ENCODE measurements at regions not wholly inside any gene's neighbourhood (a gene's known extent, or its start where the extent isn't known, plus 50 kb on each side); places are given as distances from the start of the nearest gene placed in this dataset.

DNA sequence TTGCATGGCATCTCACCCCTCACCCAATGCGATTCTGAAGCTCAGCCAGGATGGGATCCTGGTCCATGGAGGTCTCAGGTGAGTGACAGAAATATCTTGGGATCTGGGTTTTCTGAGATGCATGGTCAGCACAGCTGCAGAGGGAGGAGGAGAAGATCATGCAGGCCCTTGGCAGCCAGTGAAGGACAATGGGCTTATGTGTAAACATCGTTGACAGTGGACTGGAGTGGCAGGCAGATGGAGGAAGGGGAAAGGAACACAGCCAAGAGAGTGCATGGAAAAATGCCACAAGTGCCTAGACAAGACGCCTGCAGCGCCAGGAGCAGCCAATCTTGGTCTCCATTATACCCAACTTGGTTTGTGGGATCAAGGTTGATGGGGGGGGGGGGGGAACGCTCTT, 347.9 kb downstream of the MCTP2 start:
- Histone ChIP-seq H3K27me3 (no peaks in the 10 kb centered on the region), H3K9me3 (no peaks in the 10 kb centered on the region), H3K4me3 (no peak overlapping the region), H3K4me1 (no peaks in the 10 kb centered on the region), H3K27ac (no peak overlapping the region), H3K36me3 (no peaks in the 10 kb centered on the region)
- TF ChIP-seq, protein P1, sequence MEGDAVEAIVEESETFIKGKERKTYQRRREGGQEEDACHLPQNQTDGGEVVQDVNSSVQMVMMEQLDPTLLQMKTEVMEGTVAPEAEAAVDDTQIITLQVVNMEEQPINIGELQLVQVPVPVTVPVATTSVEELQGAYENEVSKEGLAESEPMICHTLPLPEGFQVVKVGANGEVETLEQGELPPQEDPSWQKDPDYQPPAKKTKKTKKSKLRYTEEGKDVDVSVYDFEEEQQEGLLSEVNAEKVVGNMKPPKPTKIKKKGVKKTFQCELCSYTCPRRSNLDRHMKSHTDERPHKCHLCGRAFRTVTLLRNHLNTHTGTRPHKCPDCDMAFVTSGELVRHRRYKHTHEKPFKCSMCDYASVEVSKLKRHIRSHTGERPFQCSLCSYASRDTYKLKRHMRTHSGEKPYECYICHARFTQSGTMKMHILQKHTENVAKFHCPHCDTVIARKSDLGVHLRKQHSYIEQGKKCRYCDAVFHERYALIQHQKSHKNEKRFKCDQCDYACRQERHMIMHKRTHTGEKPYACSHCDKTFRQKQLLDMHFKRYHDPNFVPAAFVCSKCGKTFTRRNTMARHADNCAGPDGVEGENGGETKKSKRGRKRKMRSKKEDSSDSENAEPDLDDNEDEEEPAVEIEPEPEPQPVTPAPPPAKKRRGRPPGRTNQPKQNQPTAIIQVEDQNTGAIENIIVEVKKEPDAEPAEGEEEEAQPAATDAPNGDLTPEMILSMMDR (IDR thresholded peaks at IDR 0.05): no peak
- no peak for TF ChIP-seq EP300 (IDR thresholded peaks at IDR 0.05)
- no peak for TF ChIP-seq POLR2A (IDR thresholded peaks at IDR 0.05)
- TF ChIP-seq POLR2AphosphoS5 (IDR thresholded peaks at IDR 0.05): no peak
- intact Hi-C loops (cut with DNase I): no loop called here
- WGBS, 2 donors: 77 to 78% methylated on average over 5 of the region's 5 CpGs
- DNase-seq: no peak

DNA sequence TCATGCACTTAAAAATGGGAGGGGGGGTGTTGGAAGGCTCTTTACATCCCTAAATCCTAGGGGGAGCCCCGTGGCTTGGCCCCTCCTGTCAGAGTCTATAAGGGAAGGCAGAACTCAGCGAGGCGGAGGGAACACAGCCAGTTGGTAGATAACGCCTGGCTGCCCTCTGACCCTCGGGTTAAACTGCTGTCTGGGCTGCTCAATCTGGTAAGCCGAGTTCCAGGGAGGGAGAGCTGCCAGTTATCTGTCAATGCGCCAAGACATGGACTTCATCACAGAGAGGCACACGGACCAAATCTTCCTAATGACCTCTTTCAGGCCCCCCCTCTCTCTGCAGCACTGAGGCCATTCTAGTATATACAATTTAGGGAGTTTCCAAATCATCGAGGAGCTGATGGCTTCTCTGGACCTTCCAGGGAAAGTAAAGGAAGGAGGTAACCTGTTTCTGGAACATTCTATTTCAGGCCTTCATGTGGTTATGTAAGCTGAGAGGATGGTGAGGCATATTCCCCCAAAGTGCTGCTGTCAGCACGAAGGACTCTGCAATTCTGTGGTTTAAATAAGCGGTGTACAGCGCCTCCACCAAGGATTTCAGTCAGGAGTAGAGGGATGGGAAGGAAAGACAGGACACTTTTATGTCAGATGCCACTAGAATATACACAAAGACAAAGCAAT, 349.0 kb downstream of the MCTP2 start:
- Histone ChIP-seq H3K9me3 (no peaks in the 10 kb centered on the region), H3K36me3 (no peaks in the 10 kb centered on the region), H3K27ac (no peak overlapping the region), H3K27me3 (no peaks in the 10 kb centered on the region), H3K4me1 (no peaks in the 10 kb centered on the region), H3K4me3 (no peak overlapping the region)
- intact Hi-C loops (cut with DNase I): no loop called here
- 56 to 65% methylated on average over 12 of the region's 12 CpGs for WGBS, 2 donors
- TF ChIP-seq POLR2A (IDR thresholded peaks at IDR 0.05) (no peak), POLR2AphosphoS5 (IDR thresholded peaks at IDR 0.05) (no peak), EP300 (IDR thresholded peaks at IDR 0.05) (no peak)
- TF ChIP-seq, protein P1 (IDR thresholded peaks at IDR 0.05): no peak
- no peak for DNase-seq

DNA sequence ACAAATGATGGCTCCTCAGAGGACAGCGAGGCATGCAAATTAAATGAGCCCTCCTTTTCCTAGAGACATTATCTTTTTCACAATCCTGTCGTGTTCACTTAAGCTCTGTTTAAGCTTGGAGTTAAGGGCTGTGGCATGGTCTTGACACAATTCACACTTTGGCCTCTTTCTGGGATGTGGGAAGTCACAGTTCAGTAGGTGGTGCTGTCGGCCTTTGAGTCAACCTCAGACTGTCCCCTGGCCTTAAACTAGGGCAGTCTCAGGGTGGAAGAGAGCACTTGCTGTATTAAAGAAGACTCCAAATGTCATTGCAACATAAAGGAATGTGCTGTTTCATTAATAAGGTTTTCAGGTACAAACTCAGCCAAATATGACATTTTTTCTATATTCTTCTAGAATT, 351.0 kb downstream of the MCTP2 start:
- DNase-seq: peak; percentile 70
- TF ChIP-seq, protein P1 (IDR thresholded peaks at IDR 0.05): no peak
- no peak for TF ChIP-seq POLR2AphosphoS5 (IDR thresholded peaks at IDR 0.05)
- no peak for TF ChIP-seq POLR2A (IDR thresholded peaks at IDR 0.05)
- no peak for TF ChIP-seq EP300 (IDR thresholded peaks at IDR 0.05)
- Histone ChIP-seq H3K27ac (no peak overlapping the region), H3K4me1 (no peaks in the 10 kb centered on the region), H3K27me3 (no peaks in the 10 kb centered on the region), H3K9me3 (no peaks in the 10 kb centered on the region), H3K4me3 (no peak overlapping the region), H3K36me3 (no peaks in the 10 kb centered on the region)
- 36 to 38% methylated on average over 3 of the region's 3 CpGs for WGBS, 2 donors
- intact Hi-C loops (cut with DNase I): no loop called here

GRCh38 chr15:94584833-94585244, 353.5 kb downstream of the MCTP2 start:
- H3K9me3 ChIP-seq: no peaks in the 10 kb centered on the region
- intact Hi-C loops (cut with DNase I): no loop called here
- no peaks in the 10 kb centered on the region for H3K27me3 ChIP-seq
- no peak for DNase-seq
- no peaks in the 10 kb centered on the region for H3K36me3 ChIP-seq
- TF ChIP-seq POLR2A (IDR thresholded peaks at IDR 0.05) (no peak), EP300 (IDR thresholded peaks at IDR 0.05) (no peak), POLR2AphosphoS5 (IDR thresholded peaks at IDR 0.05) (no peak)
- TF ChIP-seq, protein P1 (IDR thresholded peaks at IDR 0.05): no peak
- no peaks in the 10 kb centered on the region for H3K4me1 ChIP-seq
- no peak overlapping the region for H3K4me3 ChIP-seq
- no peak overlapping the region for H3K27ac ChIP-seq
- 34 to 65% methylated on average over 11 of the region's 11 CpGs for WGBS, 2 donors

GRCh38 chr15:94586099-94586498, 354.7 kb downstream of the MCTP2 start:
- H3K4me3 ChIP-seq: no peak overlapping the region
- H3K27ac ChIP-seq: no peak overlapping the region
- no peaks in the 10 kb centered on the region for H3K4me1 ChIP-seq
- H3K9me3 ChIP-seq: no peaks in the 10 kb centered on the region
- H3K27me3 ChIP-seq: no peaks in the 10 kb centered on the region
- no peaks in the 10 kb centered on the region for H3K36me3 ChIP-seq
- intact Hi-C loops (cut with DNase I): no loop called here
- no peak for DNase-seq
- TF ChIP-seq POLR2A (IDR thresholded peaks at IDR 0.05) (no peak), EP300 (IDR thresholded peaks at IDR 0.05) (no peak), POLR2AphosphoS5 (IDR thresholded peaks at IDR 0.05) (no peak)
- TF ChIP-seq, protein P1 (IDR thresholded peaks at IDR 0.05): no peak
- 64 to 68% methylated on average over 3 of the region's 3 CpGs for WGBS, 2 donors
